GM21423 (cell line): ENCODE measurements at regions not wholly inside any gene's neighbourhood (a gene's known extent, or its start where the extent isn't known, plus 50 kb on each side); places are given as distances from the start of the nearest gene placed in this dataset.
"Not testable (repeated sequence)": the region's sequence is repeated elsewhere in the genome, so short reads cannot be mapped to it uniquely, and the experiment has no call there.

ENCODE experiments used
- ATAC-seq: cut with Tn5 transposase; IDR thresholded peaks from one replicate; pipeline ENCODE4 v1.9.1; 2021; ENCODE audit warnings: mild to moderate bottlenecking, moderate library complexity; ENCODE audit not compliant: unreplicated experiment

DNA sequence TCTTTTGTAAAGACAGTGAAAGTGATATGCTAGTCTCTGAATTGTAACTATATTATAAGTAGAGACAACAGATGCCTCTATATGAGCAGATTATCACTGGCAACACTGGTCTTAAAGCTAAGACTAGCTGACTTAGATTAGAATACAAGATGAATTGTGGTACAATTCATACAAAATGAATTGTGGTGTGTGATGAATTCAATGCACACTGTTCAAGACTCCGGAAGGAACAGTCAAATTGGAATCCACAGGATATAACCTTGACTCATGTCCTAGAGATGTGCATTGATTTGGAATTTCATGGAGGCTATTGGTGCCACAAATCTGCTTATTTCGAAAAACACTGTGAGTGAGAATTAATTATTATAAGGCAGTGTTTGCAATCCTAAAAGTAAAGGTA is 701.8 kb downstream of the PCDH7 start:
- ATAC-seq: no peak

GRCh38 chr4:31427691-31428090 is 707.5 kb downstream of the PCDH7 start:
- ATAC-seq: no peak

- ATAC-seq: no peak
Observed at GRCh38 chr4:31442236-31442635, 722.1 kb downstream of the PCDH7 start.

DNA sequence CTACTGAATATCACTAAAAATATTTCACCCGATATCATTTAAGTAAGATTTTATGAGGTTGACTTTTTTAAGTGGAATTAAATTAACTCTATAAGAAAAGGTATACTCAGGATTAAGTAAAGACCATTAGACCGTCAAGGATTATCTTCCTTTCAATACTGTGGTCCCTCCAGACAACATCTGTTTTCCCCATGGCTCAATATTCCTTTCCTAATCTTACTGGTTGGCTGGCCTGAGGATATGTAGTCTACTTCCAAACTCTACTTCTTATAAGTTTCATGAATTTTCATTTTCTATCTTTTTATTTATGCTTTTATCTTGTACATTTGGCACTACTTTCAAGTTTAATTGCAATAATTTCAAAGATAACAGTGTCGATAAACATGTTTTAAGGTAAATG is 725.4 kb downstream of the PCDH7 start:
- no peak for ATAC-seq

- no peak for ATAC-seq
Observed at GRCh38 chr4:31455612-31456011, 735.4 kb downstream of the PCDH7 start.

GRCh38 chr4:31458813-31459212 is 738.6 kb downstream of the PCDH7 start:
- ATAC-seq: no peak

- no peak for ATAC-seq
Observed at GRCh38 chr4:31461421-31461820, 741.3 kb downstream of the PCDH7 start.

GRCh38 chr4:31467781-31468180 is 747.6 kb downstream of the PCDH7 start:
- ATAC-seq: no peak

- no peak for ATAC-seq
Observed at GRCh38 chr4:31474221-31474620, 754.1 kb downstream of the PCDH7 start.

DNA sequence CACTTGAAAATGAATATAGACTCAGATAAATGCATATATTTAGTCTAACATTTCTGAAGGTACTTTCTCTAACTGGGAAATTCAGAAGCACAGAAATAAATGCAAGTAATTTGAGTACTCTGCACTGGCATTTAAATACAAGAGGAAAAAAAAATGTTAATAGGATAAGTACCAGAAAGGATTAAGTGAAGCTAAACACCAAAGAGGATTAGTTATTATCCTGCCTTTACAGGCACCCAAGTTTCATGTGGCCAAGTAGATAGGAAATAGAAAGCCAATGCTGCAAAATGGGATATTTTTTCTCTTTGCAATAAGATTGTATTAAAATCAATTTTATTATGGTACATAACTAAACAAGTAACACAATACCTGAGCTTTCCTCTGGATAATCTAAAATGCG is 762.5 kb downstream of the PCDH7 start:
- no peak for ATAC-seq

- ATAC-seq: not testable (repeated sequence)
Observed at GRCh38 chr4:31499216-31499615, 779.0 kb downstream of the PCDH7 start.

DNA sequence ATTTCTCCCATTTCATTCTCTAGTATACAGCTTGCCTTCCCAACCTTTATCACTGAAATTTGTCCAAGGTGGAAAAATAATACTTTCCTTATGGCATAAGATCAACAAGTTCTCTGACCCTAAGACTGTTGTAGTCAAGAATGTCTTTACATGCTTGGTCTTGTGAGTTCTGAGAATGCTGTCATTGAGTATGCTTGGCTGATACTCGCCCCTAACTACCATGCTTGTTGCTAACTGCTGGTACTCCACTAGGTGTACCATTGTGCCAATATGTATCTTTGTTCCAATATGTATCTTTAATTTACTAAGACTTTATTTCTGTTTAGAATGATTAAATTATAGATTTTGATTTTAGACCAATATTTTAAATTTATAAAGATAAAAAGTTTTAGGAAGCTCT is 796.4 kb downstream of the PCDH7 start:
- no peak for ATAC-seq

- ATAC-seq: no peak
Observed at GRCh38 chr4:31518796-31519250, 798.7 kb downstream of the PCDH7 start.

GRCh38 chr4:31530555-31530954 is 810.4 kb downstream of the PCDH7 start:
- ATAC-seq: no peak

DNA sequence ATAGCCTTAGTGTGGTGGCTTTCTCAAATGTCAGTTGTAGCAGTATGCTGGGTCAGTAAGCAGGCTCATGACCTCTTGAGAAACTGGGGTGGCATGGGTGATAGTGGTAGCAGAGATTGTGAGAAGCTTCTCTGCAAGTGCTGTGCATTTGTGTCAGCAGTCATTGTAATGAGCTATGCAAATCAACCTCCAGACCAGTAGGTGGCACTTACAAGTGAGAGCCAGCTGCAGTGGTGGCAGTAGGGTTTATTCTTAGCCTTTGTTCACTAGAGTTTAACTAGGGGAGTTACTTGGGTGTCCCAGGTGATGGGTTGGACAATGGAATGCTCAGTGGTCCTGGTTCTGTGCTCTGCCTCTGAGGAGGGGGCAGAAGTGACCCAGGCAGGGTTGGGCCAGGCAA is 818.7 kb downstream of the PCDH7 start:
- no peak for ATAC-seq

GRCh38 chr4:31539284-31540069 is 819.3 kb downstream of the PCDH7 start:
- ATAC-seq: no peak

GRCh38 chr4:31545330-31545729 is 825.2 kb downstream of the PCDH7 start:
- no peak for ATAC-seq

DNA sequence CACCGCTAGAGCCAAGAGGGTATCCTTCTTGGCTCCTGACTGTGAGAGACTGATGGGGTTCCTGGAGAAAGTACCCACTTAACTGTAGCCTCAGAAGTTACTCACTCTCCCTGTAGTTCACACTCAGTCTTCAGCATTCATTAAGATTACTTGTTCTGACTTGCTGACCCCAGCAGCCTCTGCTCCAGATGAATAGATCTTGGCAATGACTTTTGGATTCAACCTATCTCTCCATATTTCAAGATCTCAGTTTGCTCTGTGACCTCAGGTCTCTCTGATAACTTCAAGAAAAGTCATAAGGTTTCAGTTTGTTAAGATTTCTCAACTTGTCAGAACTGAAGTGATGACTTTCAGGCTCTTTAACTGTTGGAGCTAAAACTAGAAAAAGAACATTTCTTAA is 825.6 kb downstream of the PCDH7 start:
- ATAC-seq: no peak

- no peak for ATAC-seq
Observed at GRCh38 chr4:31548021-31548420, 827.9 kb downstream of the PCDH7 start.

DNA sequence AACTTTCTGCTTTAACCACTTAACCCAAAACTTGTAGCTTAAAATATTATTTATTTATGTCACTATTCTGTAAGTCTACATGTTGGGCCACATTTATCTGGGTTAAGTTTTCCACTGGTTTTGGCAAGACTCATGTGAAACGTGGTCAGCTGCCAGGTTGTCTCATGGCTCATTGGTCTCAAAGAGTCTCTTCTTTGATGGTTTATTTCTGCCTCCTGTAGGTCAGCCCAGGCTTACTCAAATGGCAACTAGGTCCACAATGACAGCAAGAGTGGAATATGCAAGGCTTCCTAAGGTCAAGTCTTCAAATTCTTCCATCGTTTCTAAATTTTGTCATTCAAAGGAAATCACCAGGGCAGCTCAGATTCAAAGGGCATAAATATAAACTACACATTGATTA is 828.7 kb downstream of the PCDH7 start:
- ATAC-seq: no peak

DNA sequence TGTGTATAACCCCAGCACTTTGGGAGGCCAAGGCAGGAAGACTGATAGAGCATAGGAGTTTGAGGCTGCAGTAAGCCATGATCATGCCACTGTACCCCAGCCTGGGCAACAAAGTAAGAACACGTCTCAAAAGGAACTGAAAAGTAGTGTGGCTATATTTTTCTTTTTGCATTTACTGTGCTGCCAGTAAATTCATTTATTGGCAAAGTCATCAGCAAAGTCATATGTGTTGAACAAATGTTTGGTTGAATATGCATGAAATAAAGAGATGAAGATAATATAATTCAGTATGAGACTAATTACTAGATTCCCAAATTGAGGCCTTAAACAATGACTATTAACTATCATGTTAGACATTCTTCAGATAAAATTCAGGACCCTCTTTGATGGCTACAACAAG is 829.1 kb downstream of the PCDH7 start:
- no peak for ATAC-seq

- no peak for ATAC-seq
Observed at GRCh38 chr4:31557437-31557836, 837.3 kb downstream of the PCDH7 start.

DNA sequence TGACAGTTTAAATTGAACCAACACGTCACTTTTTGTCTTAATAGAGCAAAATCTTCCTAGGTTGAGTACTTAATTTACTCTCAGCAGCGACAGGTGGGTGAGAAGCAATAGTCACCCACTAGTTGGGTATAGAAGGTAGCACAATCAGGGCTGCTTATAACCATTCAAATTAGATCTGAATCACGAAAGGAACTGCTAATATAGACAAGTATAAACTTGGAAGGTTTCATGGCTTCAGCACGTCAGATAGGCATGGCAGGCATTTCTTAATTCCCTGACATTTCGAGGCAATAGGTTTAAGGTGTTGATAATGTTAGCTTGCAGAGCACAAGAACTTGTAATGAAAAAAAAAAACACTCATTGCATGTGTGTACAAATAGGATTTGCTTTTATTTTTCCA is 853.4 kb downstream of the PCDH7 start:
- ATAC-seq: no peak
